NOMO-1 (cell line): ENCODE measurements at regions not wholly inside any gene's neighbourhood (a gene's known extent, or its start where the extent isn't known, plus 50 kb on each side); places are given as distances from the start of the nearest gene placed in this dataset.
A peak's percentile ranks its signal among the peaks of the same experiment; 100 is the strongest.
"Not testable (repeated sequence)": the region's sequence is repeated elsewhere in the genome, so short reads cannot be mapped to it uniquely, and the experiment has no call there.

Experiments used
- DNase-seq, 2 experiments: peaks; one replicate each; lab custom pipeline; 2025; ENCODE audit not compliant: unreplicated experiment in 2 of 2; lab: John Stamatoyannopoulos, UW

DNA sequence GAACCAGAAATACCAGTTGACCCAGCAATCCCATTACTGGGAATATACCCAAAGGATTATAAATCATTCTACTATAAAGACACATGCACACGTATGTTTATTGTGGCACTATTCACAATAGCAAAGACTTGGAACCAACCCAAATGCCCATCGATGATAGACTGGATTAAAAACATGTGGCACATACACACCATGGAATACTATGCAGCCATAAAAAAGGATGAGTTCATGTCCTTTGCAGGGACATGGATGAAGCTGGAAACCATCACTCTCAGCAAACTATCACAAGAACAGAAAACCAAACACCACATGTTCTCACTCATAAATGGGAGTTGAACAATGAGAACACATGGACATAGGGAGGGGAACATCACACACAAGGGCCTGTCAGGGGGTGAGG is 86.2 kb upstream of the SETMAR start:
- DNase-seq: not testable (repeated sequence)

DNA sequence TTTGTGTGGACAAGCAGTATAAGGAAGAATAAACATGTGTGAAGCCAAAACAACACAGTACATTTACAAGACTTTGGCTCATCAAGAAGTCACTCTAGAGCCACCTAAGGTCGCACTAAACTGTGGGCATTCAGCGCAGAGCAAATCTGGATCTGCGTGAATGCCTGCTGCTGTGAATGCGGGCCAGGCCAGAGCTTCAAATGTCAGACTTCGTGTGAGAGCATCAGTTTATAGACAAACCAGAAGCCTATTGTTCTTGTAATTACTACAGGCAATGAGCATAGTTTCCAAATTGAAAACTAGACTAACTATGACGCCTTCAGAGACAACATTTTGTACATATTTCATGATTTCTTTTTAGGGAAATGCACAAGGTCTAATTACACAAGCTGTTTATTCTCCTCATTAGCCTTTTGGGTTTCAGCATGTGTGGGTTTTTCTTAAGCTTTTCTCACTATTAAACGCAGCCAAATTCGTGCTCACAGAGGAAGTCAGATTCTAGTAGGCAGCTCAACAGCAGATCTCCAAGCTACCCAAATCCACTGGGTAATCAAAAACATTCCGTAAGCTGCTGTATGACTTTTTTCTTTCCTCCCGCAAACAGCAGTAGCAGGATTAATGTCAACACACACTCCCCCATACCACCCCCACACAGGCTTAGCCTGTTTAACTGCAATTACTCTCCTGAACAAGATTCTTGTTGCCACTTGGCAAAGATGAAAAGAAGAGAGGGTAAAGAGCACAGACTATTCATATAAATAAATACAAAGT is 84.5 kb upstream of the SETMAR start:
- DNase-seq: no peak

GRCh38 chr3:4219227-4219568 is 84.0 kb upstream of the SETMAR start:
- DNase-seq: no peak

DNA sequence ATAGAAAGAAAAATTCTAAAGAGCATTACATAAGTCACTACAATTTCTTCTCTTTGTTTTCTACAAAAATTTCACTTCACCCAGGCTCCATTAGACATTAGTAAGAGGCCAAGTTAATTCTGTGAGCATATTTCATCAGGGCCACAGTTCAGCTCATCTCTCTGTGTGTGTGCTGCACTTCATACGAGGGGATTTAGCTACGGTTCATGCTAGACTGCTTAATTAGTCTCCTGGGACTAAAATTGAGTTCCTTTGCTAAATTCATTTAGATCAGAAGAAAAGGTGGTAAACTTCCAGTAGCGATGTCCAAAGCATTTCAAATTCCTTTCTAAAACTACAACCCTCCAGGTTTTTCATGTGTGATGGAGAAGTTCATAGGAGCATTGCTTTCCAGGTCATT is 83.1 kb upstream of the SETMAR start:
- DNase-seq: no peak

DNA sequence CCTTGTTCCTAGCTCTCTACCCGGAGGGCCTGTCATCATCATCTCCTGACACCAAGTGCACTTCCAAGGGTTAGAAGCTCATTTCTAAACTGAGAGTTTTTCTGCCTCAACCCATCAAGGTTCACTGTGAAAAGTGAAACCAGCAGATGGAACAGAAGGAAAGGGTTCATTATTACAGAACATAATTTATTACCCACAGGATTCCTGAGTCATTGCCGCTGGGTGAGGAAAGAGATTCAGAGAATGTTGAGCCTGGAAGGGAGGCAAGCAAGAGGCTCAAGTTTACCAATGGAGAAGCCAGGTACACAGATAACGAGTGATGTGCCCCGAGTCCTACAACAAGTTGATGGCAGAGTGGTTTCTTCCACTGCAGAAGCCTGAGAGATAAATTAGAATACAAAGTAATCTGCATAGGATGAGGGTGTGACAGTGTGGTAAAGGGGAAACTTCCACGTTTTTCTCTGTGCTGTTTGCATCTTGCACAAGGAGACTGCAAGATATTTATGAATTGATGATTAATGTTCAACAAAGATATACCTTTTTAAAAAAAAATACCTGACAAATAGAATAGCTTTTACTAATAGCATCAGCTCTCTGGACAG is 80.5 kb upstream of the SETMAR start:
- DNase-seq: peak; percentile 25 to 63

- no peak for DNase-seq
These were observed 79.4 kb upstream of the SETMAR start for GRCh38 chr3:4223777-4224176.

GRCh38 chr3:4224331-4224730 is 78.8 kb upstream of the SETMAR start:
- no peak for DNase-seq

DNA sequence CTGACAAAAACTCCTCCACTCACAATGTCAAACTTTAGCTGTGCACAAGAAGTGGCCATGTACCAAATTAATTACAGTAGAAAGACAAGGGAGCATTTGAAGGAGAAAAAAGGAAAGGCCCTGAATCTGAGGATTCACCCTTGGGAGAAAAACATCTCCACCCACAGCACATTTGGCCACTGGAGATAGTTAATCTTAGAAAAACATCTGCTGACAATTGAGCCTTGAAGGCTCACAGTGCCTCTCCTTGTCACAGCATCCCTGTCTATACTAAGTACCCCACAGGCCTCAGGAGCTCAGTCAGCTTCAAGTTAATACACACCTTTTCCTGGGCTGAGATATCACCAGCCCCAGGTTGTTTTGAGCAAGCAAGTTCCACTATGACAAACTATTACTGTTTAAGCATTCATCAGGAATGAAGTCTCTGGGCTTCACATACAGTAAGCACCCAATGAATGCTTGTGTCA is 78.1 kb upstream of the SETMAR start:
- DNase-seq: no peak

- no peak for DNase-seq
These were observed 74.9 kb upstream of the SETMAR start for GRCh38 chr3:4228295-4228694.

GRCh38 chr3:4231041-4231440 is 72.1 kb upstream of the SETMAR start:
- peak; percentile 37 to 87 for DNase-seq

DNA sequence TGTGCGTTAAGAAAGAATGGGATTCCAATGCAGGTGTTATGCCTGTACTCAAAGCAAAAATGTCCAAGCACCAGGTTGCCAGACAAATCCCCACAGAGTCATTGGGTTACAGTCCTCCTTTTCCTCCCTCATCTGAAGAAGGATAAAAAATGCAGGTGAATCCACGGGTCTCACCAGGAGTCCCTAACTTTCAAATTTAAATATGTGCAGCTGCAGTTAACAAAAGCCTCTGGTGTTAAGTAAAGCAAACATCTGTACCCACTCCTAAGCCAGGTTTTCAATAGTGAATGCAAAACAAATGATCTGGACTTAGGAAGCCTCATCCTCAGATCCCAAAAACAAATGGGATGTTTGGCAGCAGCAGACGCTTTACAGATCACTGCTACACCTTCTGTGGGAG is 70.4 kb upstream of the SETMAR start:
- DNase-seq: no peak

DNA sequence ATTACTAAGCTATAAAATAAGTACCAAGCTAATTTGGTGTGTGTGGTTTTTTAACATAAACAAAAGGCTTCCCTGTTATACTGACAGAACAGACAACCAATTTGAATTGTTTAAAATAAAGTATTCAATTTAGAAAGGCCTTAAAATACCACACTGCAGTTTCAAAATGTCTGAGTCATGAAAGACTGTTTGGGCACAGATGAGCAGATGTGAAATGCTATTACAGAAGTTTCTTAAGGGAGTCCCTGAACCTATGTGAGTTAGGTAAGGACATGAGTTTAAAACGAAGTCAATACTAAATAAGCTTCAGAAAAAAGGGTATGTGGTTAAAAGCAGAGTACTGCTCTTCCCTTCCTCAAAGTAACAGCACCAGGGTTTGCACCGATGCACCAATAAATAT is 69.7 kb upstream of the SETMAR start:
- DNase-seq: peak; percentile 69 to 81

DNA sequence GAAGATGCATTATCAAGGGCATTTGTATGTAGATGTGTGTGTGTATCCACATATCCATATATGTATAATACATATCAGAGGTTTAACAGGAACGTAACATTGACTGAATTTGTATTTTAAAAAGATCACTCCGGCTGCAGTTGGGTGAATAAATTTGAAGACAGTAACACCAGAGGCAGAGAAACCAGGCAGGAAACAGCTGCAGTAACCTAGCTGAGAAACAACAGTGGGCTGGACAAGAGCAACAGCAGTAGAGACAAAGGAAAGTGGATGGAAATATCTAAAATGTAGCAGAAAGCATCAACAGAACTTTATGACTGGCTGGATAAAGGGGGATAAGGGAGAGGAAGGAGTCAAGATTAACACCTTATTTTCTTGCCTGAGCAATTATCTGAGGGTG is 68.3 kb upstream of the SETMAR start:
- no peak for DNase-seq

DNA sequence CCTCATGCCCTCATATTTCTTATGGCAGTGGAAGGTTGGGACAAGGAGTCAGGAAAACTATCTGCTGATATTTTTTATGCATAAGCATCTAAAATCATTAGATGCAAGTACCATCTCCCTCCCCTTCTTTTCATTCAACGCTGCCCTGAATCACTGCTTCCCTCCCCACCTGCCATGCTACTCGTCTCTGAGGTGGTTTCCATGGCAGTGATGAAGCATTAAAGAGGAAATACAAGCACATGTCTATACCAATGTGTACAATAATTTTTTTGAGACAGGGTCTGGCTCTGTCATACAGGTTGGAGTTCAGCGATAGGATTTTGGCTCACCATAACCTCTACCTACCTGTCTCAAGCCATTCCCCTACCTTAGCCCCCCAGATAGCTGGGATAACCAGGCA is 67.5 kb upstream of the SETMAR start:
- DNase-seq: no peak

DNA sequence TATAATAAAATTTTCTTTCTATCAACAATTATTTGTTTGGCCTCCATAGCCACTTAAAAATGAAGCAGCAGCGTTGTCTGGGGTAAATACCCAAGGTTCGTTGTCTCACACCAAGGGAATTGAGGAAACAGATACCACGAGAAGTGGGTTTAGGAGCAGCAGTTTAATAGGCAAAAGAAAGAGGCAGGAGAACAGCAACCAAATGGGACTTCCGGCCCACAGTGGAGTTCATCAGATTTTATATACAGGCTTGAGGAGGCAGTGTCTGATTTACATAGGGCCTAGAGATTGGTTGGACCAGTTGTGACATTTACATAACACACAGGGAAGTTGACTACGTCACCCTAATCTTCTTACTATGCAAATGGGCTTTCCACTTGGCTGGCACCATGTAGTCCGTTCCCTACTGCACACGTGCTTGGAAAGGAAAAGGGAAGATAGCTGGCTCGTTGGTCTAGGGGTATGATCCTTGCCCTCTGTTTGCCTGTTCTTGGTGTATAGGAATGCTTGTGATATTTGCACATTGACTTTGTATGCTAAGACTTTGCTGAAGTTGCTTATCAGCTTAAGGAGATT is 61.5 kb upstream of the SETMAR start:
- DNase-seq: no peak

DNA sequence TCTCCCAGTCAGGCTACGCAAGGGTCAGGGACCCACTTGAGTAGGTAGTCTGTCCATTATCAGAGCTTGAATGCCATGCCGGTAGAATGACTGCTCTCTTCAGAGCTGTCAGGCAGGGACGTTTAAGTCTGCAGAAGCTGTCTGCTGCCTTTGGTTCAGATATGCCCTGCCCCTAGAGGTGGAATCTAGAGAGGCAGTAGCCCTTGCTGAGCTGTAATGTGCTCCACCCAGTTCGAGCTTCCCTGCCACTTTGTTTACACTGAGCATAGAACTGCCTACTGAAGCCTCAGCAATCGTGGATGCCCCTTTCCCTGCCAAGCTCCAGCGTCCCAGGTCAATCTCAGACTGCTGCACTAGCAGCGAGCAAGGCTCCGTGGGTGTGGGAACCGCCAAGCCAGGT is 57.5 kb upstream of the SETMAR start:
- no peak for DNase-seq

DNA sequence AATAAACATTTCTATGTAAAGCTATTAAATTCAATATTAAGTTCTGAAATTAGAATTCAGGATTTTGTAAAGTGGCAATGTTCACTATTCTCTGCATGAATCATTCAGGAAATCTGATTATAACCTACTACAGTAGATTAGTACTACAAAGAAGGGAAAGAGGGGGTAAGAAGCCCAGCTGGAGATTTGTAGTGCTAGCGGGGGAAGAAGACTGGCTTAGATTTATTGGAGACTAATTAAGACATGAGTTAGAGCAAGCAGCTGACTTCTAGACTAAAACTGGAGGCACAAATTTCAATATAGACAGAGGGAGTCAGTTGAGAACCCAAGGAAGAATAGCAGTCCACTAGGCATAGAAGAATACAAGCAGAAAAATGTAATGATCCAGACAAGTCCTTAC is 55.8 kb upstream of the SETMAR start:
- no peak for DNase-seq

DNA sequence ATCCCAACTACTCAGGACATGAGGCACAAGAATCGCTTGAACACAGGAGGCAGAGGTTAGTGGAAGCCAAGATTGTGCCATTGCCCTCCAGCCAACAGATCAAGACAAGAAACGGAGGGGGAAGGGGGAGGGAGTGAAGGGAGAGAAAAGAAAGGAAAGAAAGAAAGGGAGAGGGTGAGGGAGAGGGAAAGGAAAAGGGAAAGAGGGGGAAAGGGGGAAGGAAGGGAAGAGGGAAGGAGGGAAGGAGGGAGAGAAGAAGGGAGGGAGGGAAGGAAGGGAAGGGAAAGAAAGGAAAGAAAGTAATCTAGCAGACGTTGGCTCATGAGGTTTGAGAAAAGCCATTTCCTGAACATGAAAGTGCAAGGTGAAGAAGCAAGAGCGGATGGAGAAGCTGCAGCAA is 53.1 kb upstream of the SETMAR start:
- no peak for DNase-seq

DNA sequence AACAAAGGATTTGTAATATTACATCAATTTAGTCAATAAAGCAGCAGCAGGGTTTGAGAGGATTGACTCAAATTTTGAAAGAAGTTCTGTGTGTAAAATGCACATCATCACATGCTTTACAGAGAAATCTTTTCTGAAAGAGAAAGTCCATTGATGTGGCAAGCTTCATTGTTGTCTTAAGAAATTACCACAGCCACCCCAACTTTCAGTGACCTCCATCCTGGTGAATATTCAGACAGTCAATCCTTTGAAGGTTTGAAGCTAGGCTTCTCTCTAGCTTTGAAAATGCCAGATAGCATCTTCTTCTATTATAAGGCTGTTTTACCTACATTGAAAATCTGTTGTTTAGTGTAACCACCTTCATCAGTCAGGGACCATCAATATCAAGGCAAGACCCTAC is 51.8 kb upstream of the SETMAR start:
- no peak for DNase-seq

DNA sequence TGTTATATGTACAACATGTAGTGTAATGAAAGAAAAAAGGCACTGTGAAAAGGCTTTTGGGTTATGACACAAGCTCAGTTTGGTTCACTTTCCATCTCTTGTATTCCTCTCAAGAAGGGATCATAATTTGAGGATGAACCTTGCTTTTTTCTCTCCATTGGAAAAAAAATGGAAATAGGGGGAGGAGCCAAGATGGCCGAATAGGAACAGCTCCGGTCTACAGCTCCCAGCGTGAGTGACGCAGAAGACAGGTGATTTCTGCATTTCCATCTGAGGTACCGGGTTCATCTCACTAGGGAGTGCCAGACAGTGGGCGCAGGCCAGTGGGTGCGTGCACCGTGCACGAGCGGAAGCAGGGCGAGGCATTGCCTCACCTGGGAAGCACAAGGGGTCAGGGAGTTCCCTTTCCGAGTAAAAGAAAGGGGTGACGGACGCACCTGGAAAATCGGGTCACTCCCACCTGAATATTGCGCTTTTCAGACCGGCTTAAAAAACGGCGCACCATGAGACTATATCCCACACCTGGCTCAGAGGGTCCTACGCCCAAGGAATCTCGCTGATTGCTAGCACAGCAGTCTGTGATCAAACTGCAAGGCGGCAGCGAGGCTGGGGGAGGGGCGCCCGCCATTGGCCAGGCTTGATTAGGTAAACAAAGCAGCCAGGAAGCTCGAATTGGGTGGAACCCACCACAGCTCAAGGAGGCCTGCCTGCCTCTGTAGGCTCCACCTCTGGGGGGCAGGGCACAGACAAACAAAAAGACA is 49.9 kb upstream of the SETMAR start:
- not testable (repeated sequence) for DNase-seq
